ENCODE measurements at regions not wholly inside any gene's neighbourhood (a gene's known extent, or its start where the extent isn't known, plus 50 kb on each side); places are given as distances from the start of the nearest gene placed in this dataset.
A peak's percentile ranks its signal among the peaks of the same experiment; 100 is the strongest.

DNA sequence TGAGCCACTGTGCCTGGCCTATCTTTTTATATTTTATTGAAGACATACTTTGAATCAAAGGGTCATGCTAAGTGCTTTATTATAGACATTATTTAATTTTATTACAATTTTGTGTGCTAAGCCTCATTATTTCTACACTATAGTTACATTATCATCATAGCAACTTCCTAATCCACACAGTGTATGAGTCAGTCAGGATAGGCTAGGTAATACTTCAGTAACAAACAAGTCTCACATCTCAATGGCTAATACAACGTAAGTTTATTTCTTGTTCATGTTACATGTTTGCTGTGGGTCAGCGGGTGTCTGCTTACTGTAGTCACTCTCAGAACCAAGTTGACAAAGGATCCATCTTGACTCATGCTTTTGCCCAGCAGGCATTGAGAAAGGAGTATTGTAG, 292.6 kb upstream of the TGFBR2 start:
- no peak for TF ChIP-seq CTCF (IDR thresholded peaks at IDR 0.05; ENCODE audit: extremely low read depth, low read depth, low read length)
- H3K27ac ChIP-seq (ENCODE audit: low read depth, low read length) = no peak overlapping the region
- H3K36me3 ChIP-seq (ENCODE audit: insufficient read depth, low read length) = no peaks in the 10 kb centered on the region
- no peak overlapping the region for H3K4me2 ChIP-seq (ENCODE audit: insufficient read depth, low read length)
- H3K79me2 ChIP-seq (ENCODE audit: insufficient read depth, low read length) = no peaks in the 10 kb centered on the region
- H4K20me1 ChIP-seq (ENCODE audit: insufficient read depth, low read length) = no peaks in the 10 kb centered on the region
- H3K27me3 ChIP-seq (ENCODE audit: insufficient read depth, low read length) = no peaks in the 10 kb centered on the region
- H3K4me1 ChIP-seq (ENCODE audit: insufficient read depth, low read length) = peaks cover 21% of the 10 kb centered on the region
- DNase-seq (ENCODE audit: insufficient read length, low spot score, missing footprints) = no peak
- no peak overlapping the region for H2AFZ ChIP-seq (ENCODE audit: low read length)
- H3K4me3 ChIP-seq (ENCODE audit: insufficient read depth, low read length) = no peak overlapping the region
- H3K9me3 ChIP-seq (ENCODE audit: low read depth, low read length) = peaks cover 2% of the 10 kb centered on the region

GRCh38 chr3:30314757-30315325, 291.6 kb upstream of the TGFBR2 start:
- no peak for DNase-seq (ENCODE audit: insufficient read length, low spot score, missing footprints)
- Histone ChIP-seq H3K36me3 (ENCODE audit: insufficient read depth, low read length) (no peaks in the 10 kb centered on the region), H3K4me3 (ENCODE audit: insufficient read depth, low read length) (no peak overlapping the region), H3K79me2 (ENCODE audit: insufficient read depth, low read length) (no peaks in the 10 kb centered on the region), H3K9me3 (ENCODE audit: low read depth, low read length) (peaks cover 2% of the 10 kb centered on the region), H4K20me1 (ENCODE audit: insufficient read depth, low read length) (no peaks in the 10 kb centered on the region), H3K4me2 (ENCODE audit: insufficient read depth, low read length) (peak overlapping the region; percentile 21), H3K27me3 (ENCODE audit: insufficient read depth, low read length) (no peaks in the 10 kb centered on the region), H2AFZ (ENCODE audit: low read length) (no peak overlapping the region), H3K27ac (ENCODE audit: low read depth, low read length) (peak overlapping the region; percentile 56), H3K4me1 (ENCODE audit: insufficient read depth, low read length) (peaks cover 21% of the 10 kb centered on the region)
- TF ChIP-seq CTCF (IDR thresholded peaks at IDR 0.05; ENCODE audit: extremely low read depth, low read depth, low read length) = no peak

DNA sequence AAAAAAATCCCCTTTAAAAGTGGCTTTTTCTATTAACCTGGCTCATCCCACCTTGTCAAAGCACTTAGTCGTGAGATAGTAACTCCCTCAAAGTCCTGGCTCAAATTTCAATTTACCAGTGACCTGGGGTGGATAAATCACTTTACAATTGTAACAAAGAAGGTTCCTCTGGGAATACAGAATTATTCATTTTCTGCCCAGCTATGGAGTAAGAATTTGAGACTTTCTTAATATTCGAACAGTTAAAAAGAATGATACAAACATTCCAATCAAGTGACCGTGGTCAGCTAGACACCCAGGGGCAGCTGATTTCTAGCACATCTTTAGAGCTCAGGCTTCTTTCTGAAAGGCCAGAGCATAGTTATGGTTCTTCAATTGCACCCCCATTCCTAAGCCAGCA, 291.0 kb upstream of the TGFBR2 start:
- Histone ChIP-seq H3K79me2 (ENCODE audit: insufficient read depth, low read length) (no peaks in the 10 kb centered on the region), H3K4me1 (ENCODE audit: insufficient read depth, low read length) (peaks cover 21% of the 10 kb centered on the region), H3K36me3 (ENCODE audit: insufficient read depth, low read length) (no peaks in the 10 kb centered on the region), H2AFZ (ENCODE audit: low read length) (no peak overlapping the region), H3K27ac (ENCODE audit: low read depth, low read length) (peak overlapping the region; percentile 56), H3K9me3 (ENCODE audit: low read depth, low read length) (peaks cover 2% of the 10 kb centered on the region), H3K4me2 (ENCODE audit: insufficient read depth, low read length) (peak overlapping the region; percentile 21), H3K4me3 (ENCODE audit: insufficient read depth, low read length) (no peak overlapping the region), H3K27me3 (ENCODE audit: insufficient read depth, low read length) (no peaks in the 10 kb centered on the region), H4K20me1 (ENCODE audit: insufficient read depth, low read length) (no peaks in the 10 kb centered on the region)
- DNase-seq (ENCODE audit: insufficient read length, low spot score, missing footprints) = no peak
- no peak for TF ChIP-seq CTCF (IDR thresholded peaks at IDR 0.05; ENCODE audit: extremely low read depth, low read depth, low read length)

DNA sequence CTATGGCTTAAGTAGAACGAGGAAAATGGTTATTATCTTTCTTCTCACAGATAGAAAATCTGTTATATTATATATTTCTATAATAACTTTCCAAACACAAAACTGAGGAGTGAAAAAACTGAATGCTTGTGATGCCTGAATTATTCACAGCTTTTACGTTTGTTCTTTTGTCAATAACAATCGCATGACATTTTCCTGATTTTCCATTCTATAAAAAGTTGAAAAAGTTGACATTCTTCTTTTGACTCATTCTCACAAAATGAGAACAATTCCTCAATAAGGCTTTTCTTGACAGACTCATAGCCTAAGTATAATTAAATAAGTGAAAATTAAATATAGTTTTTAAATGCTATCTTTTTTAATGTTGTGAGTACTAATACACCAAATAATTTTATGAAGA, 288.8 kb upstream of the TGFBR2 start:
- H3K79me2 ChIP-seq (ENCODE audit: insufficient read depth, low read length) = no peaks in the 10 kb centered on the region
- no peak for TF ChIP-seq CTCF (IDR thresholded peaks at IDR 0.05; ENCODE audit: extremely low read depth, low read depth, low read length)
- H3K36me3 ChIP-seq (ENCODE audit: insufficient read depth, low read length) = no peaks in the 10 kb centered on the region
- H2AFZ ChIP-seq (ENCODE audit: low read length) = no peak overlapping the region
- H3K27ac ChIP-seq (ENCODE audit: low read depth, low read length) = peak overlapping the region; percentile 6
- peaks cover 21% of the 10 kb centered on the region for H3K4me1 ChIP-seq (ENCODE audit: insufficient read depth, low read length)
- H3K9me3 ChIP-seq (ENCODE audit: low read depth, low read length) = peaks cover 2% of the 10 kb centered on the region
- no peak for DNase-seq (ENCODE audit: insufficient read length, low spot score, missing footprints)
- H3K27me3 ChIP-seq (ENCODE audit: insufficient read depth, low read length) = no peaks in the 10 kb centered on the region
- H3K4me2 ChIP-seq (ENCODE audit: insufficient read depth, low read length) = no peak overlapping the region
- H3K4me3 ChIP-seq (ENCODE audit: insufficient read depth, low read length) = no peak overlapping the region
- H4K20me1 ChIP-seq (ENCODE audit: insufficient read depth, low read length) = no peaks in the 10 kb centered on the region
